ACC112 (cell line): ENCODE measurements at regions not wholly inside any gene's neighbourhood (a gene's known extent, or its start where the extent isn't known, plus 50 kb on each side); places are given as distances from the start of the nearest gene placed in this dataset.
A peak's percentile ranks its signal among the peaks of the same experiment; 100 is the strongest.

ENCODE experiments used
- H2AFZ ChIP-seq: fragments of 200-600 bp; sonication (generic); one replicate; pipeline ENCODE4 v1.6.0; 2017; ENCODE audit warnings: antibody characterized with exemption, low read length; ENCODE audit not compliant: unreplicated experiment
- H3K27ac ChIP-seq: fragments of 200-600 bp; sonication (generic); 2 replicates; pipeline ENCODE4 v1.5.1; 2014; ENCODE audit warnings: low read depth, mild to moderate bottlenecking, antibody characterized with exemption, low read length, moderate library complexity
- H3K27me3 ChIP-seq: fragments of 200-600 bp; sonication (generic); 2 replicates; pipeline ENCODE4 v1.6.1; 2014; ENCODE audit warnings: mild to moderate bottlenecking, antibody characterized with exemption, low read length, moderate library complexity, mixed read lengths; ENCODE audit not compliant: insufficient read depth
- H3K36me3 ChIP-seq: fragments of 200-600 bp; sonication (generic); 2 replicates; pipeline ENCODE4 v1.6.1; 2016; ENCODE audit warnings: mild to moderate bottlenecking, antibody characterized with exemption, low read length, moderate library complexity, mixed read lengths; ENCODE audit not compliant: insufficient read depth
- H3K4me1 ChIP-seq: fragments of 200-600 bp; sonication (generic); one replicate; pipeline ENCODE4 v1.6.1; 2016; ENCODE audit warnings: low read length, mixed read lengths; ENCODE audit not compliant: insufficient read depth, unreplicated experiment, control insufficient read depth
- H3K4me3 ChIP-seq: fragments of 200-600 bp; sonication (generic); 2 replicates; pipeline ENCODE4 v1.5.1; 2014; ENCODE audit warnings: mild to moderate bottlenecking, low read depth, low read length
- H3K79me2 ChIP-seq: fragments of 200-600 bp; sonication (generic); one replicate; pipeline ENCODE4 v1.6.0; 2016; ENCODE audit warnings: low read length; ENCODE audit not compliant: control insufficient read depth, unreplicated experiment, insufficient read depth

- peaks cover 7% of the 10 kb centered on the region for H3K4me1 ChIP-seq
- no peaks in the 10 kb centered on the region for H3K36me3 ChIP-seq
- H2AFZ ChIP-seq: peak overlapping the region; percentile 65
- H3K27me3 ChIP-seq: no peaks in the 10 kb centered on the region
- H3K4me3 ChIP-seq: peak overlapping the region; percentile 30; the same call in 1 of the 2 replicates
- no peaks in the 10 kb centered on the region for H3K79me2 ChIP-seq
- H3K27ac ChIP-seq: peak overlapping the region; percentile 18; the same call in 1 of the 2 replicates
Observed at GRCh38 chr11:122235615-122236014, 119.6 kb upstream of the BLID start.

DNA sequence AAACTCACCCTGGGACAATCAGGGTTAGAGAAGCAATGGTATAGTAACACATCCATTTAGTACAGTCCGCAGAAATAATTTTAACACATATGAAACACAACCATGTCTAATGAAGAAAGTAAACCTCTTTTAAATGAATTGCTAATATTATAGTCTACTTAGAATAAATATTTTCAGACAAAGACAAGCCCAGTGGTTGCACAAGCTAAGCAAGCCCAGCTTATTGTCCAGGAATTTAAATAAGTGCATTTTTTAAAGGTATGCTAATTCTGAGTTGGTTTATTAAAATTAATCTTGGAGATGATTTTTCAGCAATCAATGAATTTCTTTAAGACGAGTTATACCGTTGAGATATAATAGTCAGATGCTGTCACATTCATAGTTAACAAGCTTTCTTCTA lies 118.8 kb upstream of the BLID start:
- Histone ChIP-seq H3K4me1 (peaks cover 7% of the 10 kb centered on the region), H3K79me2 (no peaks in the 10 kb centered on the region), H3K27ac (no peak overlapping the region), H3K27me3 (no peaks in the 10 kb centered on the region), H3K4me3 (no peak overlapping the region), H2AFZ (no peak overlapping the region), H3K36me3 (no peaks in the 10 kb centered on the region)

DNA sequence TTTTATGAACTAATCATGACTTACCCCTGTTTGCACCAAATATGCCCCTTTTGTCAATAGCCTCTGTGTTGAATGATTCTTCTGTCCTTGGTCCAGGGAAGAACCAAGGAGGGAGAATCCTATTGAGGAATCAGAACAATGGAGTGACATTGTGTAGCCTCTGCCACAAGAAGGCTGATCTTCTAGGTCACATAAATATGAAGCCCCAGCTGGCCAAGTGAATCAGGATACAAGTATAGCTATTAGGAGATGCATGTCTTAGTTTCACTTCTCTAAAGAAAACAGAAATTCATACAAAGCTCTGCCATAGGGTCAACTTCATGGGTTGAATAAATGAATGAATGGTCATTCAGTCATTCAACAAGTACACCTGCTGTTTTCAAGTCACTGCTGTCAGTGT lies 118.2 kb upstream of the BLID start:
- Histone ChIP-seq H3K27ac (no peak overlapping the region), H3K4me1 (peaks cover 7% of the 10 kb centered on the region), H3K36me3 (no peaks in the 10 kb centered on the region), H2AFZ (no peak overlapping the region), H3K79me2 (no peaks in the 10 kb centered on the region), H3K27me3 (no peaks in the 10 kb centered on the region), H3K4me3 (no peak overlapping the region)

DNA sequence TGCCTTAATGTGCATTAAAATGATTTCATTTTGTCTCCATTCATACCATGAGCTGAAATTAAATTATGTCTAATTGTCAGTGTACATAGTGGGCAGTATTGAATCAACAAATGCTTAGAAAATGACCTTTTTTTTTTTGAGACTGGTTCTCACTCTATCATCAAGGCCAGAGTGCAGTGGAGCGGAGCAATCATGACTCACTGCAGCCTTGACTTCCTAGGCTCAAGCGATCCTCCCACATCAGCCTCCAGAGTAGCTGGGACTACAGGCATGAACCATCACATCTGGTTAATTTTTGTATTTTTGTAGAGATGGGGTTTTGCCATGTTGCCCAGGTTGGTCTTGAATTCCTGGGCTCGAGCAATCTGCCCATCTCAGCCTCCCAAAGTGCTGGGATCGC lies 117.0 kb upstream of the BLID start:
- Histone ChIP-seq H3K79me2 (no peaks in the 10 kb centered on the region), H3K4me1 (peaks cover 7% of the 10 kb centered on the region), H3K4me3 (no peak overlapping the region), H3K27ac (no peak overlapping the region), H3K36me3 (no peaks in the 10 kb centered on the region), H3K27me3 (no peaks in the 10 kb centered on the region), H2AFZ (no peak overlapping the region)

DNA sequence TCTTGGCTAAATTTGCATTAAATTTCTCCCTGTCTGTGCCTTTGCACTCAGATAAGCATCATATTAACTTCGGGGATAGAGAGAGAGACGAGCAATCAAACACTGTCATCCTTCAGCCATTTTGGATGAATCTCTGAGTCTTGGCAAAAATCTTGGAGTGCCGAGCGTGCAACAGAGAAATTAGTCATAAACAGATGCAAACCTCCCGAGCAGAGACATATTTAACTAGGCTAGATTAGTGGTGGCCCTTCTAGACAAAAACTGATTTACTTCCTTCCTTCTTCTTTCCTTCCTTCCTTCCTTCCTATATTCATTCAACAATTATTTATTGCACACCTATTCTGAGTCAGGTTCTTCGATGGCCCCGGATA lies 114.4 kb upstream of the BLID start:
- Histone ChIP-seq H3K36me3 (no peaks in the 10 kb centered on the region), H3K4me1 (peaks cover 3% of the 10 kb centered on the region), H3K27ac (no peak overlapping the region), H3K4me3 (no peak overlapping the region), H2AFZ (no peak overlapping the region), H3K27me3 (no peaks in the 10 kb centered on the region), H3K79me2 (no peaks in the 10 kb centered on the region)

GRCh38 chr11:122229481-122230384 lies 113.7 kb upstream of the BLID start:
- no peak overlapping the region for H3K4me3 ChIP-seq
- no peaks in the 10 kb centered on the region for H3K4me1 ChIP-seq
- H3K27me3 ChIP-seq: no peaks in the 10 kb centered on the region
- no peaks in the 10 kb centered on the region for H3K36me3 ChIP-seq
- no peaks in the 10 kb centered on the region for H3K79me2 ChIP-seq
- no peak overlapping the region for H3K27ac ChIP-seq
- no peak overlapping the region for H2AFZ ChIP-seq

GRCh38 chr11:122229078-122229477 lies 113.1 kb upstream of the BLID start:
- Histone ChIP-seq H3K36me3 (no peaks in the 10 kb centered on the region), H2AFZ (no peak overlapping the region), H3K4me1 (no peaks in the 10 kb centered on the region), H3K79me2 (no peaks in the 10 kb centered on the region), H3K4me3 (no peak overlapping the region), H3K27ac (no peak overlapping the region), H3K27me3 (no peaks in the 10 kb centered on the region)

DNA sequence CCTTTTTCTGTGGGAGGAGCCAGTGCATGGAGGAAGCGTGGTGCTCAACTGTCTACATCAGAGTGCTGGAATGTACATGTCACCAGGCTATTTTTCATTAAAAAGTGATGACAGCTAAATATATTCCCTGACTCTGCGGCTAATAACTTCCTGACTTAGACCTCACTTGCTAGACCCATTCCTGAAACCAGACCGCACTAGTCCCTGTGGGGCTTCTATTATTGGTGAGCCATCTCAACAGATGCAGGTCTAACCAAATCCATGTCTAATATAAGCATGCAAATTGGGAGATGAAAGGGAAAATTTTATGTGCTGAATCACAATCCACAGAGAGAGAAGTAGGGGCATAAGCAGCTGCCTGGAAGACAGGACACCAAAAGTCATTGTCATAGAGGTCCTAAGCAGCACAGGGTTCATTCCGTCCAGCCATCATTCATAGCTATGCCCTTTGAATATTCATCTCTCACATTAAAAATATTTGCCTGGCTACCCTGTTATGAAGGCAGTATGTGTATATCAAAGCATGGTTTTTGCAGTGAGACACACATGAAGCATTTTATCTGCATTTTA lies 110.9 kb upstream of the BLID start:
- Histone ChIP-seq H2AFZ (no peak overlapping the region), H3K4me3 (no peak overlapping the region), H3K36me3 (no peaks in the 10 kb centered on the region), H3K27ac (no peak overlapping the region), H3K79me2 (no peaks in the 10 kb centered on the region), H3K4me1 (no peaks in the 10 kb centered on the region), H3K27me3 (no peaks in the 10 kb centered on the region)

DNA sequence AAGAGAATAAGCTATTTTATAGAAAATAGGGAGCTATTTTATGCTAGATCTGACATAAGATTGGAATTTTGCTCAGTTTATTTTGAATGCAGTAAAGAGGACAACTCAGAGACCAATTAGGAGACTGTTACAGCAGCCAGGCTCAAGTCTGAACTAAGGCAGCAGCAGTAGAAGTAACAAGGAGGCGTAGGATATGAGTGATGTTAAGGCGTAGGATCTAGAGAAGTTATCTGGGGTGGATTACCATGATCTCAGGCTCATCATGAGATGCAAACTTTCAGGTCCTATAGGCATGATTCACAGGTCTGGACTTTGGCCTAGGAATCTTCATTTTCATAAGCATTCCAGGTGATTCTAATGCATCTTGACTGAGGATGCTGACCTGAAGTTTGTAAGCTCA lies 108.9 kb upstream of the BLID start:
- Histone ChIP-seq H2AFZ (no peak overlapping the region), H3K36me3 (no peaks in the 10 kb centered on the region), H3K79me2 (no peaks in the 10 kb centered on the region), H3K27ac (no peak overlapping the region), H3K4me1 (peaks cover 9% of the 10 kb centered on the region), H3K4me3 (no peak overlapping the region), H3K27me3 (no peaks in the 10 kb centered on the region)

- H3K27me3 ChIP-seq: no peaks in the 10 kb centered on the region
- no peak overlapping the region for H3K4me3 ChIP-seq
- H3K27ac ChIP-seq: no peak overlapping the region
- H2AFZ ChIP-seq: no peak overlapping the region
- no peaks in the 10 kb centered on the region for H3K36me3 ChIP-seq
- H3K79me2 ChIP-seq: no peaks in the 10 kb centered on the region
- H3K4me1 ChIP-seq: peaks cover 21% of the 10 kb centered on the region
Observed at GRCh38 chr11:122220321-122220720, 104.3 kb upstream of the BLID start.

DNA sequence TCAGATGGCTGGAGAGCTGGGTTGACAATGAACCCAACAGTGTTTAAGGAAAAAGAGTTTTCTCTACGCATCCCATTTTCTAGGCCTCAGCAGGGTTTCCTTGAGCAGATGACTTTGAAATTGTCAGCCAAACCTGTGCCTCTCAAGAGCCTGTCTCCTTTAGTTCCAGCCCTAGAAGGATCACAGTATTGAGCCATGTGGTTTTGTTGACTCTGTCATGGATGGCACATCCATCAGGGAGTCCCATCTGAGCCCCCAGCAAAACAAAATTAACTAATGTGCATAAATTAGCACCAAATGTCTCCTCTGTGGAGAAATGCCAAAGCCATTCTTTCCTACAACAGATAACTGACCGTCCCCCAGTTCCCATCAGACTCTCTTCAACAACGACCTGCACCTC lies 103.8 kb upstream of the BLID start:
- H2AFZ ChIP-seq: no peak overlapping the region
- no peaks in the 10 kb centered on the region for H3K36me3 ChIP-seq
- H3K27ac ChIP-seq: no peak overlapping the region

More for the DNA sequence above, 103.8 kb upstream of the BLID start:
- no peaks in the 10 kb centered on the region for H3K79me2 ChIP-seq
- H3K4me3 ChIP-seq: no peak overlapping the region
- no peaks in the 10 kb centered on the region for H3K27me3 ChIP-seq
- peaks cover 26% of the 10 kb centered on the region for H3K4me1 ChIP-seq
